SK-N-MC (cell line): ENCODE measurements at regions not wholly inside any gene's neighbourhood (a gene's known extent, or its start where the extent isn't known, plus 50 kb on each side); places are given as distances from the start of the nearest gene placed in this dataset.

Source experiments
- DNase-seq: peaks from one replicate; pipeline ENCODE4 v3.0.0-alpha.2; 2011; ENCODE audit warnings: low read depth, low spot score
- H3K27ac ChIP-seq: fragments of 200-600 bp; sonication (generic); 2 replicates; pipeline ENCODE4 v1.5.1; 2016; ENCODE audit warnings: mixed run types
- H3K36me3 ChIP-seq: fragments of 200-600 bp; sonication (generic); 2 replicates; pipeline ENCODE4 v1.6.1; 2017; ENCODE audit warnings: antibody characterized with exemption, low read length, mixed read lengths; ENCODE audit not compliant: insufficient read depth
- H3K4me3 ChIP-seq: fragments of 200-600 bp; sonication (generic); 2 replicates; pipeline ENCODE4 v1.5.1; 2016
- H3K9ac ChIP-seq: fragments of 200-600 bp; sonication (generic); 2 replicates; pipeline ENCODE4 v1.8.0; 2017; ENCODE audit warnings: mixed run types, mixed read lengths; ENCODE audit not compliant: insufficient read length
- H3K9me3 ChIP-seq: fragments of 200-600 bp; sonication (generic); 2 replicates; pipeline ENCODE4 v1.6.1; 2017; ENCODE audit warnings: low read depth, mild to moderate bottlenecking, antibody characterized with exemption, low read length, moderate library complexity, mixed read lengths
- EZH2 ChIP-seq: fragments of 200-600 bp; sonication (generic); IDR thresholded peaks from one replicate; pipeline ENCODE4 v1.6.1; 2017; ENCODE audit warnings: antibody characterized with exemption
- FOXP2 ChIP-seq: optimal IDR thresholded peaks from 2 replicates; pipeline ENCODE3; 2011; ENCODE audit warnings: mild to moderate bottlenecking, moderate library complexity; ENCODE audit not compliant: insufficient read depth; ENCODE audit errors: extremely low read length, control extremely low read depth
- POLR2AphosphoS5 ChIP-seq: IDR thresholded peaks from 2 replicates; pipeline ENCODE4 v1.6.1; 2012; ENCODE audit warnings: mild to moderate bottlenecking, low read depth, low read length, borderline replicate concordance

DNA sequence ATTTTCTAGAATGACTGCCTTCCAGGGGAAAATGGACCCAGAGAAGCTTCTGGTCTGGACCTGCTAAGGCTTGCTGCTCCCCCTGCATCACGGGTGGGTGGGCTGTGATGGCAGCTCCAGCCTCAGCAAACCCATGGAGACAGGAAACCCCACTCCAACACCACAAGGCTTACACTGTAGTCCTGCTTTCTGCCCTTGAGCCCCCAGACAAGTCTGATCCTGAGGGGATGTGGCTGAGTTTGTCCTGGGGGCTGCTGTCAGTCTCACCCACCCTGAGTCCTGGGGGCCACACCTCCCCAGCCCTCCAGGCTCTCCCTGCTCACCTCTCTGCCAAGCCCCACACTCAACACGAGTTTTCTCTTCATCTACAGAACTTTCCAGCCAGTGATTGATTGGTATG, 279.4 kb downstream of the EIPR1 start:
- Histone ChIP-seq H3K9me3 (no peaks in the 10 kb centered on the region), H3K9ac (no peak overlapping the region), H3K27ac (no peak overlapping the region), H3K4me3 (no peak overlapping the region), H3K36me3 (no peaks in the 10 kb centered on the region)
- TF ChIP-seq FOXP2: no peak
- no peak for TF ChIP-seq POLR2AphosphoS5
- TF ChIP-seq EZH2: no peak
- DNase-seq: no peak

DNA sequence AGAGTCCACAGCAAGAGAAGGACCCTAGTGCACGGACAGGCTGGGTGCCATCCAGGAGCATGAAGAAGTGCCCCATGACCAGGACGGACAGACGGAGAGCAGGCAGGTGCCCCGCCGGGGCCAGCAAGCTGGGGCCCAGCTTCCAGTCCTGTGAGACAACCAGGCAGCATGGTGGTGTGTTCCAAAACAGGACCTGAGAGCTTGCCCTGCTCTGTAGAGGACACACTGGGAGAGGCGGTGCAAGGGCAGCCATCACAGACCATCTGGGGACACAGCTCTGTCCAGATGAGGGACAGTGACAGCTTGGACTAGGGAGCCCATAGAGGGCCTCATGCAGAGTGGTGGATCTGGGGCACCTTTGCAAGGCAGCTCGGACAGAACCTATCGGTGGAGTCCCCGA, 279.8 kb downstream of the EIPR1 start:
- Histone ChIP-seq H3K27ac (no peak overlapping the region), H3K9me3 (no peaks in the 10 kb centered on the region), H3K36me3 (no peaks in the 10 kb centered on the region), H3K4me3 (no peak overlapping the region), H3K9ac (no peak overlapping the region)
- DNase-seq: no peak
- TF ChIP-seq FOXP2 (no peak), POLR2AphosphoS5 (no peak), EZH2 (no peak)

DNA sequence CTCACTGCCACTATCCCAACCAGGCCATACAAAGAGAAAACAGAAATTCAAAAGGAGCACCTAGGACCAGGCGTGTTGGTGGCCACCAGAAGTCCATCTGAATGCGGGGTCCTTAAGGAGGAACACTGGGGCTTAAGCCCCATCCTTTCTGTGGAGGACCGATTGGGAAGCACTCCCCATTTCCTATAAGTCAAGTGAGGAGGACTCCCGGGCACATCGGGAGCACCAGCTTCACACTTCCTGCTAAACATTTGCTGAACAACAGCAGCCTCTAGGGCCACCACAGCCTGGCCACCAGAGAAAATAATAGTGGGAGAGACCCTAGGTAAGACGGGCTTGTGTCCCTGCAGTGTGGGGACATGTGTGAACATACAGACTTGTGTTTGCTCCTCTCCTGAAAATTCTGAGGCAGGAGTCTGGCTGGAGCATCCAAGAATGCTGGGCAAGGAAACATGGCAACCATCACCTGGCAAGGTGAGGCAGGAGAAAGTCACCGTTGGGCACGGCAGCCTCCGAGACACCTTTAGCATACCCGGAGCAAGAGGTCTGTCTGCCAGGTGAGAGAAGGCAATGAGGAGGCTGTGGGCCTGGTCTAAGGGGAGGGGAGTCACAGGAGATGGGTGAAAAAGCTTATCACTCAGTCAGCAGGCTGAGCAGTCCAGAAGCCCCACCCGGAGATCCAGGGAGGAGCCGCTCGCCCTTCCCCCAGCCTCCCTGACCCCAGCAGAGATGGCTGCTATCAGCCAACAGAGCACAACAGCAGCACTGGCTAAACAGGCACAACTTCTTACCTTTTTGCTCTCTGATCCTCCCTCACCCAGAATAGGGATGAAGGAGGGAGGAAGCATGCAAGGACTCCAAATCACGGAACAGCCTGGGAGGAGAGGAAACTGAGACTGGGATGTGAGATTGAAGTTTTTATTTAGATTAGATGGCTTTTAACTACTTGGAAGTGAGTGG, 282.3 kb downstream of the EIPR1 start:
- TF ChIP-seq POLR2AphosphoS5 (no peak), FOXP2 (no peak), EZH2 (no peak)
- no peak for DNase-seq
- no peaks in the 10 kb centered on the region for H3K36me3 ChIP-seq
- no peak overlapping the region for H3K9ac ChIP-seq
- no peaks in the 10 kb centered on the region for H3K9me3 ChIP-seq
- H3K27ac ChIP-seq: no peak overlapping the region
- no peak overlapping the region for H3K4me3 ChIP-seq

- Histone ChIP-seq H3K9me3 (no peaks in the 10 kb centered on the region), H3K4me3 (no peak overlapping the region), H3K9ac (no peak overlapping the region), H3K27ac (no peak overlapping the region), H3K36me3 (no peaks in the 10 kb centered on the region)
- DNase-seq: no peak
- no peak for TF ChIP-seq POLR2AphosphoS5
- TF ChIP-seq FOXP2: no peak
- TF ChIP-seq EZH2: no peak
Observed at GRCh38 chr2:3094318-3094717, 283.3 kb downstream of the EIPR1 start.

- no peaks in the 10 kb centered on the region for H3K9me3 ChIP-seq
- H3K4me3 ChIP-seq: no peak overlapping the region
- TF ChIP-seq EZH2 (no peak), FOXP2 (no peak), POLR2AphosphoS5 (no peak)
- no peak overlapping the region for H3K27ac ChIP-seq
- no peaks in the 10 kb centered on the region for H3K36me3 ChIP-seq
- H3K9ac ChIP-seq: no peak overlapping the region
- DNase-seq: no peak
Observed at GRCh38 chr2:3091696-3092095, 285.9 kb downstream of the EIPR1 start.

DNA sequence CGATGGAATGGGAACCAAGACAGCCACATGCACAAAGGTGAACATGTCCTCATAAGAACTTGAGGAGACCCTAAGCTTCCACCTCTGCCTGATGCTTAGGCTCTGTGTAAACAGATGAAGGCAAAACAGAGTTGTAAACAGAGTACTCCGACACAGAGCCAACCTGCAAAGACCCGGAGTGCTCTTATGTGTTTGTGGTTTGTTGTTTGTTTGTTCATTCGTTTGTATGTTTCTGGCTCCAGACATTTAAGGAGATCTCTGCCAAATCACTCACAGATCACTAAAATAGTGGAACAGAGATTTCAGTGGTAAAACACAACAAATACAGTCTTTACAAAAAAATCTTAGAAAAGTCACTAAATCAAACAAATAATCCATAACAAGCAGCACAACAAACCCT, 294.9 kb downstream of the EIPR1 start:
- Histone ChIP-seq H3K9me3 (no peaks in the 10 kb centered on the region), H3K4me3 (no peak overlapping the region), H3K9ac (no peak overlapping the region), H3K27ac (no peak overlapping the region), H3K36me3 (no peaks in the 10 kb centered on the region)
- TF ChIP-seq FOXP2: no peak
- TF ChIP-seq EZH2: no peak
- no peak for TF ChIP-seq POLR2AphosphoS5
- no peak for DNase-seq

GRCh38 chr2:3079959-3080948, 297.4 kb downstream of the EIPR1 start:
- TF ChIP-seq POLR2AphosphoS5 (no peak), EZH2 (no peak), FOXP2 (no peak)
- H3K36me3 ChIP-seq: no peaks in the 10 kb centered on the region
- H3K27ac ChIP-seq: no peak overlapping the region
- no peak for DNase-seq
- H3K9me3 ChIP-seq: no peaks in the 10 kb centered on the region
- H3K4me3 ChIP-seq: no peak overlapping the region
- H3K9ac ChIP-seq: no peak overlapping the region

- DNase-seq: no peak
- Histone ChIP-seq H3K9me3 (no peaks in the 10 kb centered on the region), H3K9ac (no peak overlapping the region), H3K36me3 (no peaks in the 10 kb centered on the region), H3K4me3 (no peak overlapping the region), H3K27ac (no peak overlapping the region)
- no peak for TF ChIP-seq EZH2
- no peak for TF ChIP-seq FOXP2
- TF ChIP-seq POLR2AphosphoS5: no peak
Observed at GRCh38 chr2:3079466-3079865, 298.2 kb downstream of the EIPR1 start.
